IMR-90 (cell line): ENCODE measurements at regions not wholly inside any gene's neighbourhood (a gene's known extent, or its start where the extent isn't known, plus 50 kb on each side); places are given as distances from the start of the nearest gene placed in this dataset.

Experiments
- ATAC-seq: fragments of 200-7000 bp; cut with Tn5 transposase; 2 replicates; pipeline ENCODE4 v1.9.1; 2020; ENCODE audit warnings: low read depth, mild to moderate bottlenecking, moderate library complexity
- BruUV-seq: library from RNA; stranded (reverse); fragments of 400-500 nt; replicated peaks from 2 replicates; lab custom pipeline; 2021; lab: Mats Ljungman, UMichigan
- CTCF ChIA-PET: fragments of 300-600 bp; formaldehyde crosslinking; extraction: SDS; loops from one replicate; lab custom pipeline; 2021; ENCODE audit warnings: antibody characterized with exemption; lab: Yijun Ruan, JAX
- POLR2A ChIA-PET: fragments of 300-600 bp; sonication (Branson Sonifier 250); formaldehyde crosslinking; loops from one replicate; lab custom pipeline; 2022; ENCODE audit warnings: antibody characterized with exemption; ENCODE audit not compliant: unreplicated experiment; lab: Charles Lee
- DNase-seq: peaks from one replicate; pipeline ENCODE4 v3.0.0; 2013
- H2AFZ ChIP-seq: replicated peaks from 2 replicates; pipeline ENCODE3; 2013; ENCODE audit warnings: low read length, mild to moderate bottlenecking; ENCODE audit not compliant: poor library complexity
- H2AK5ac ChIP-seq: 2 replicates; pipeline ENCODE4 v1.6.1; 2013; ENCODE audit warnings: low read depth, low read length, inconsistent platforms
- H2AK9ac ChIP-seq: replicated peaks from 2 replicates; pipeline ENCODE3; 2013; ENCODE audit warnings: mild to moderate bottlenecking, low read depth, low read length, moderate library complexity; ENCODE audit not compliant: poor library complexity
- H2BK120ac ChIP-seq: 2 replicates; pipeline ENCODE4 v1.6.1; 2013; ENCODE audit warnings: low read depth, low read length, inconsistent platforms
- H2BK15ac ChIP-seq: 3 replicates; pipeline ENCODE4 v1.6.1; 2013; ENCODE audit warnings: low read depth, low read length, inconsistent platforms
- H2BK20ac ChIP-seq: 2 replicates; pipeline ENCODE4 v1.6.1; 2013; ENCODE audit warnings: low read depth, mild to moderate bottlenecking, inconsistent platforms, low read length, moderate library complexity
- H2BK5ac ChIP-seq: 2 replicates; pipeline ENCODE4 v1.6.1; 2013; ENCODE audit warnings: mild to moderate bottlenecking, low read depth, low read length, inconsistent platforms; ENCODE audit not compliant: poor library complexity, severe bottlenecking
- H3K14ac ChIP-seq: replicated peaks from 2 replicates; pipeline ENCODE4 v1.6.1; 2013; ENCODE audit warnings: low read depth, low read length, inconsistent platforms
- H3K18ac ChIP-seq: 2 replicates; pipeline ENCODE4 v1.6.1; 2013; ENCODE audit warnings: low read depth, low read length, control low read depth
- H3K23ac ChIP-seq: 2 replicates; pipeline ENCODE4 v1.6.1; 2013; ENCODE audit warnings: low read depth, low read length, inconsistent platforms
- H3K27ac ChIP-seq: 2 replicates; pipeline ENCODE4 v1.5.1; 2013; ENCODE audit warnings: mild to moderate bottlenecking, control low read depth, low read length; ENCODE audit not compliant: insufficient read depth
- H3K27me3 ChIP-seq: 2 replicates; pipeline ENCODE4 v1.6.1; 2013; ENCODE audit warnings: low read length; ENCODE audit not compliant: control insufficient read depth, insufficient read depth
- H3K36me3 ChIP-seq: 2 replicates; pipeline ENCODE4 v1.6.1; 2013; ENCODE audit warnings: low read length, mixed read lengths; ENCODE audit not compliant: control insufficient read depth, insufficient read depth
- H3K4ac ChIP-seq: 2 replicates; pipeline ENCODE4 v1.6.1; 2013; ENCODE audit warnings: low read depth, low read length, inconsistent platforms
- H3K4me1 ChIP-seq: 2 replicates; pipeline ENCODE4 v1.6.1; 2013; ENCODE audit warnings: low read length, mixed read lengths; ENCODE audit not compliant: control insufficient read depth, insufficient read depth
- H3K4me2 ChIP-seq: 2 replicates; pipeline ENCODE4 v1.6.1; 2013; ENCODE audit warnings: low read depth, mild to moderate bottlenecking, control low read depth, low read length, moderate library complexity
- H3K4me3 ChIP-seq: 2 replicates; pipeline ENCODE4 v1.5.1; 2013; ENCODE audit warnings: low read depth, mild to moderate bottlenecking, control low read depth, low read length, moderate library complexity; ENCODE audit not compliant: insufficient read depth
- H3K56ac ChIP-seq: 2 replicates; pipeline ENCODE4 v1.6.1; 2013; ENCODE audit warnings: low read length, inconsistent platforms; ENCODE audit not compliant: insufficient read depth; ENCODE audit errors: extremely low read depth
- H3K79me1 ChIP-seq, 2 experiments: 2 replicates each; pipeline ENCODE4 v1.6.1; 2013; ENCODE audit warnings: low read length in 2 of 2, inconsistent platforms in 1 of 2, low read depth in 1 of 2
- H3K9ac ChIP-seq: 2 replicates; pipeline ENCODE4 v1.6.1; 2013; ENCODE audit warnings: low read depth, low read length, control low read depth
- H3K9me1 ChIP-seq: 2 replicates; pipeline ENCODE4 v1.6.1; 2013; ENCODE audit warnings: low read length, inconsistent platforms; ENCODE audit not compliant: insufficient read depth
- H3K9me3 ChIP-seq: 2 replicates; pipeline ENCODE4 v1.6.1; 2013; ENCODE audit warnings: low read length; ENCODE audit not compliant: control insufficient read depth, insufficient read depth
- H4K20me1 ChIP-seq: 2 replicates; pipeline ENCODE4 v1.6.1; 2013; ENCODE audit warnings: low read length, inconsistent platforms; ENCODE audit not compliant: insufficient read depth
- H4K5ac ChIP-seq: 2 replicates; pipeline ENCODE4 v1.6.1; 2013; ENCODE audit warnings: mild to moderate bottlenecking, low read depth, low read length, control low read depth
- H4K8ac ChIP-seq, 2 experiments: 2 replicates each; pipeline ENCODE4 v1.6.1; 2013; ENCODE audit warnings: low read depth in 2 of 2, low read length in 2 of 2, control low read depth in 1 of 2, inconsistent platforms in 1 of 2
- H4K91ac ChIP-seq: 2 replicates; pipeline ENCODE4 v1.6.1; 2013; ENCODE audit warnings: low read depth, low read length, inconsistent platforms; ENCODE audit not compliant: insufficient read depth
- BHLHE40 ChIP-seq: fragments of 150-350 bp; IDR thresholded peaks from 2 replicates; pipeline ENCODE4 v1.6.1; 2016; ENCODE audit warnings: mild to moderate bottlenecking, low read depth, low read length
- CEBPB ChIP-seq: IDR thresholded peaks from 2 replicates; pipeline ENCODE4 v1.6.1; 2012; ENCODE audit warnings: low read depth, low read length, improper control_type of control experiment
- CHD1 ChIP-seq: IDR thresholded peaks from 2 replicates; pipeline ENCODE4 v1.6.1; 2012; ENCODE audit warnings: low read depth, low read length, improper control_type of control experiment
- FOS ChIP-seq: fragments of 150-350 bp; IDR thresholded peaks from 2 replicates; pipeline ENCODE4 v1.6.1; 2016; ENCODE audit warnings: low read depth, low read length
- MAFK ChIP-seq: IDR thresholded peaks from 2 replicates; pipeline ENCODE4 v1.6.1; 2012; ENCODE audit warnings: low read depth, low read length, improper control_type of control experiment
- MXI1 ChIP-seq: IDR thresholded peaks from 2 replicates; pipeline ENCODE4 v1.6.1; 2012; ENCODE audit warnings: low read depth, mild to moderate bottlenecking, low read length, moderate library complexity, borderline replicate concordance
- NFE2L2 ChIP-seq: fragments of 150-350 bp; IDR thresholded peaks from 2 replicates; pipeline ENCODE4 v1.6.1; 2016; ENCODE audit warnings: low read depth, mild to moderate bottlenecking, low read length
- POLR2A ChIP-seq: IDR thresholded peaks from 2 replicates; pipeline ENCODE4 v1.6.1; 2012; ENCODE audit warnings: mild to moderate bottlenecking, low read depth, low read length
- RAD21 ChIP-seq: IDR thresholded peaks from 2 replicates; pipeline ENCODE4 v1.6.1; 2012; ENCODE audit warnings: low read length, improper control_type of control experiment
- RCOR1 ChIP-seq: IDR thresholded peaks from 2 replicates; pipeline ENCODE4 v1.6.1; 2012; ENCODE audit warnings: mild to moderate bottlenecking, low read length, improper control_type of control experiment; ENCODE audit not compliant: insufficient replicate concordance
- RFX5 ChIP-seq: IDR thresholded peaks from 2 replicates; pipeline ENCODE4 v1.8.0; 2012; ENCODE audit warnings: low read depth, mild to moderate bottlenecking, low read length, moderate library complexity
- SMC3 ChIP-seq: fragments of 150-350 bp; IDR thresholded peaks from 2 replicates; pipeline ENCODE4 v1.6.1; 2016; ENCODE audit warnings: low read depth, mild to moderate bottlenecking, antibody characterized with exemption, low read length, moderate library complexity
- WGBS, 2 experiments: methylation state at CpG; one replicate each; pipeline versions ENCODE4 v1.1.5 to v1.1.7; 2013; ENCODE audit warnings: missing lambda C conversion rate in 2 of 2; ENCODE audit not compliant: insufficient read length in 1 of 2; ENCODE audit errors: extremely low coverage in 2 of 2; 5-methylcytosine and 5-hydroxymethylcytosine counted together
- dilution Hi-C: fragments of 300-500 bp; cut with HindIII; formaldehyde crosslinking; loops from one replicate; pipeline ENCODE4 v1.14.3; 2018; ENCODE audit warnings: low sequenced_read_pairs; ENCODE audit not compliant: unreplicated experiment
- in situ Hi-C: fragments of 300-500 bp; cut with MboI; formaldehyde crosslinking; loops from 3 replicates; pipeline ENCODE4 v1.14.3; 2019; ENCODE audit warnings: low sequenced_read_pairs, inconsistent platforms, mixed read lengths
- intact Hi-C: fragments of 100-400 bp; cut with micrococcal nuclease; formaldehyde crosslinking; loops from 2 replicates; pipeline ENCODE4 v1.10.0; 2022
- TF ChIP-seq, protein P1 (sequence below): fragments of 150-350 bp; IDR thresholded peaks from 2 replicates; pipeline ENCODE4 v1.6.1; 2017; ENCODE audit warnings: mild to moderate bottlenecking, antibody characterized with exemption, low read length, low read depth
- TF ChIP-seq, protein P2 (sequence below): fragments of 150-350 bp; IDR thresholded peaks from 2 replicates; pipeline ENCODE4 v1.6.1; 2016; ENCODE audit warnings: low read depth, mild to moderate bottlenecking, low read length, moderate library complexity, borderline replicate concordance

DNA sequence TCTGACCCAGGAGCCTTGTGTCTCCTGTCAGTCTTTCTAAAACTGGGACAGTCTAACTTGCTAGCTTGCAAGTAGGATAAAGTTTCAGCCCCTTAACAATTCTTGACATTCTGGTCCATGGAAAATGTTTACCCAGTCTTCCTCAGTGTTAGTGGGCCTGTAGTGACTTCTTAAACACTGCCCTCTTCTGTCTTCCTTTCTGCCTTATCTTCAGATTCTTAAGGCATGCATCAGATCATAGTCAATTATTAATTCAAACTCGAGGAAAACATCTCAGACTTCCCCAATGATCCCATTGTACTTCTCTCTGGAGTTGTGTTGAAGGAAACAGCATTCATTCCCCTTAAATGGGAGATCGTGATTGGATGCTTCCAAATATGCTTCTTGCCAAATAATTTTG, 1199.8 kb downstream of the DTWD2 start:
- Histone ChIP-seq H3K9me3 (no peaks in the 10 kb centered on the region), H3K4ac (no peak overlapping the region), H3K4me3 (no peak overlapping the region), H3K4me1 (no peaks in the 10 kb centered on the region; the same call in 1 of the 2 replicates), H2BK5ac (peak overlapping the region; percentile 33), H3K79me1 (no peaks in the 10 kb centered on the region), H3K27me3 (no peaks in the 10 kb centered on the region), H3K27ac (no peak overlapping the region), H4K5ac (no peak overlapping the region; the same call in 1 of the 2 replicates), H4K91ac (no peak overlapping the region), H3K9me1 (no peaks in the 10 kb centered on the region), H3K18ac (no peak overlapping the region), H3K56ac (no peak overlapping the region), H3K9ac (no peak overlapping the region), H2AK9ac (no peak overlapping the region), H3K4me2 (no peak overlapping the region), H3K36me3 (no peaks in the 10 kb centered on the region), H3K14ac (no peak overlapping the region), H4K8ac (peak overlapping the region in 1 of 2 experiments; percentile 62; a peak in 1 of 4 replicates), H2AK5ac (no peak overlapping the region), H3K23ac (no peak overlapping the region), H2BK20ac (peak overlapping the region; percentile 44; the same call in 1 of the 2 replicates), H2BK15ac (no peak overlapping the region), H4K20me1 (no peaks in the 10 kb centered on the region), H2BK120ac (peak overlapping the region; percentile 62; the same call in 1 of the 2 replicates), H2AFZ (no peak overlapping the region)
- BruUV-seq: no TSS peak
- dilution Hi-C loops: no loop called here
- WGBS, 2 experiments: no CpG with 5 or more reads among the region's 2 CpGs
- ChIA-PET CTCF (no interaction called here), POLR2A (no interaction called here)
- intact Hi-C loops: no loop called here
- peak; percentile 31 for DNase-seq
- TF ChIP-seq RFX5: no peak
- TF ChIP-seq, protein P1, sequence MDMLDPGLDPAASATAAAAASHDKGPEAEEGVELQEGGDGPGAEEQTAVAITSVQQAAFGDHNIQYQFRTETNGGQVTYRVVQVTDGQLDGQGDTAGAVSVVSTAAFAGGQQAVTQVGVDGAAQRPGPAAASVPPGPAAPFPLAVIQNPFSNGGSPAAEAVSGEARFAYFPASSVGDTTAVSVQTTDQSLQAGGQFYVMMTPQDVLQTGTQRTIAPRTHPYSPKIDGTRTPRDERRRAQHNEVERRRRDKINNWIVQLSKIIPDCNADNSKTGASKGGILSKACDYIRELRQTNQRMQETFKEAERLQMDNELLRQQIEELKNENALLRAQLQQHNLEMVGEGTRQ: no peak
- no peak for TF ChIP-seq RCOR1
- no peak for TF ChIP-seq SMC3
- no peak for TF ChIP-seq MAFK
- no peak for TF ChIP-seq BHLHE40
- TF ChIP-seq RAD21: no peak
- TF ChIP-seq, protein P2, sequence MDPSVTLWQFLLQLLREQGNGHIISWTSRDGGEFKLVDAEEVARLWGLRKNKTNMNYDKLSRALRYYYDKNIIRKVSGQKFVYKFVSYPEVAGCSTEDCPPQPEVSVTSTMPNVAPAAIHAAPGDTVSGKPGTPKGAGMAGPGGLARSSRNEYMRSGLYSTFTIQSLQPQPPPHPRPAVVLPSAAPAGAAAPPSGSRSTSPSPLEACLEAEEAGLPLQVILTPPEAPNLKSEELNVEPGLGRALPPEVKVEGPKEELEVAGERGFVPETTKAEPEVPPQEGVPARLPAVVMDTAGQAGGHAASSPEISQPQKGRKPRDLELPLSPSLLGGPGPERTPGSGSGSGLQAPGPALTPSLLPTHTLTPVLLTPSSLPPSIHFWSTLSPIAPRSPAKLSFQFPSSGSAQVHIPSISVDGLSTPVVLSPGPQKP: no peak
- TF ChIP-seq POLR2A: no peak
- no peak for TF ChIP-seq CEBPB
- TF ChIP-seq CHD1: no peak
- TF ChIP-seq NFE2L2: no peak
- no peak for TF ChIP-seq MXI1
- no peak for TF ChIP-seq FOS
- in situ Hi-C loops: no loop called here
- peak; percentile 68 for ATAC-seq
